Kidney tubule cell (primary cell): ENCODE measurements at regions not wholly inside any gene's neighbourhood (a gene's known extent, or its start where the extent isn't known, plus 50 kb on each side); places are given as distances from the start of the nearest gene placed in this dataset.

ENCODE experiments used
- DNase-seq: peaks from one replicate; pipeline ENCODE4 v3.0.0-alpha.2; 2018; ENCODE audit warnings: low spot score

GRCh38 chr14:54174457-54174856 lies 217.8 kb upstream of the BMP4 start:
- DNase-seq = no peak

- peak; percentile 76 for DNase-seq
Observed at GRCh38 chr14:54175298-54175942, 218.8 kb upstream of the BMP4 start.

GRCh38 chr14:54177019-54177418 lies 219.8 kb upstream of the CDKN3 start:
- DNase-seq = no peak

GRCh38 chr14:54177641-54178621 lies 218.9 kb upstream of the CDKN3 start:
- peak; percentile 37 for DNase-seq

GRCh38 chr14:54182419-54183045 lies 214.3 kb upstream of the CDKN3 start:
- DNase-seq = peak; percentile 85

- no peak for DNase-seq
Observed at GRCh38 chr14:54186821-54187763, 209.7 kb upstream of the CDKN3 start.

- DNase-seq = no peak
Observed at GRCh38 chr14:54188064-54188666, 208.6 kb upstream of the CDKN3 start.

- no peak for DNase-seq
Observed at GRCh38 chr14:54189333-54189732, 207.5 kb upstream of the CDKN3 start.

GRCh38 chr14:54189748-54190354 lies 207.0 kb upstream of the CDKN3 start:
- DNase-seq = peak; percentile 86

GRCh38 chr14:54191846-54192245 lies 205.0 kb upstream of the CDKN3 start:
- DNase-seq = no peak

GRCh38 chr14:54192610-54193009 lies 204.2 kb upstream of the CDKN3 start:
- no peak for DNase-seq

- no peak for DNase-seq
Observed at GRCh38 chr14:54193871-54194270, 202.9 kb upstream of the CDKN3 start.

GRCh38 chr14:54194501-54194900 lies 202.3 kb upstream of the CDKN3 start:
- DNase-seq = no peak

GRCh38 chr14:54197369-54197768 lies 199.4 kb upstream of the CDKN3 start:
- DNase-seq = no peak

GRCh38 chr14:54200726-54201125 lies 196.1 kb upstream of the CDKN3 start:
- no peak for DNase-seq

- no peak for DNase-seq
Observed at GRCh38 chr14:54202288-54202687, 194.5 kb upstream of the CDKN3 start.

GRCh38 chr14:54206516-54206915 lies 190.3 kb upstream of the CDKN3 start:
- no peak for DNase-seq

- peak; percentile 31 for DNase-seq
Observed at GRCh38 chr14:54207075-54207474, 189.7 kb upstream of the CDKN3 start.

GRCh38 chr14:54207476-54208462 lies 189.0 kb upstream of the CDKN3 start:
- DNase-seq = no peak

GRCh38 chr14:54208751-54209150 lies 188.1 kb upstream of the CDKN3 start:
- no peak for DNase-seq
